ENCODE measurements at regions not wholly inside any gene's neighbourhood (a gene's known extent, or its start where the extent isn't known, plus 50 kb on each side); places are given as distances from the start of the nearest gene placed in this dataset.

DNA sequence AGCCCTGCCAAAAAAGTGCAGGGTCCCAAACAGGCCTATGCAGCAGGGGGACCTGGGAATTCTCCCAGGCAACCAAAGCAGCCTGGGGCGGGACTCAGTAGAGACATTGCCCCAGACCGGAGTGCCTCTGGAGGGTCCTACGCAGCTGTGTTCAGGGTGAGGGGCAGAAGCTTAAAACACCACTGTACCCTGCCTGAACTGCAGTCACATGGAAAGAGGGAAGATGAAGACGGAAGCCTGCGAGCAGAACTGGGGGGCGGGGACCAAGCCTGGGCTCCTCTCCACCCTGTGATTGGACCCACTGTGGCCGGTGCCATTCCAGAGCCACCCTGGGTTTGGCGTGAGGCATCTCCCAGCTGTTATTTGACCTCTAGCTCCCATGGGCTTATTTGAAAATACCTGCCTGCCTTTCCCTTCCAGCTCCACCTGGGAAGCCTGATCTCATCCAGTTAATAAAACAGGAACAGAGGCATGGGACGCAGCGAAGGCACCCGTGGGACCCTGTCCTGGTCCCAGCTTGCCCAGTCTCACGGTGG lies 183.1 kb downstream of the SMAD2 start:
- TF ChIP-seq POLR2AphosphoS5 (IDR thresholded peaks at IDR 0.05; ENCODE audit: low read depth, low read length) (no peak), SIN3A (IDR thresholded peaks at IDR 0.05; ENCODE audit: borderline replicate concordance, insufficient read depth, low read length) (no peak)
- TF ChIP-seq, protein P1, sequence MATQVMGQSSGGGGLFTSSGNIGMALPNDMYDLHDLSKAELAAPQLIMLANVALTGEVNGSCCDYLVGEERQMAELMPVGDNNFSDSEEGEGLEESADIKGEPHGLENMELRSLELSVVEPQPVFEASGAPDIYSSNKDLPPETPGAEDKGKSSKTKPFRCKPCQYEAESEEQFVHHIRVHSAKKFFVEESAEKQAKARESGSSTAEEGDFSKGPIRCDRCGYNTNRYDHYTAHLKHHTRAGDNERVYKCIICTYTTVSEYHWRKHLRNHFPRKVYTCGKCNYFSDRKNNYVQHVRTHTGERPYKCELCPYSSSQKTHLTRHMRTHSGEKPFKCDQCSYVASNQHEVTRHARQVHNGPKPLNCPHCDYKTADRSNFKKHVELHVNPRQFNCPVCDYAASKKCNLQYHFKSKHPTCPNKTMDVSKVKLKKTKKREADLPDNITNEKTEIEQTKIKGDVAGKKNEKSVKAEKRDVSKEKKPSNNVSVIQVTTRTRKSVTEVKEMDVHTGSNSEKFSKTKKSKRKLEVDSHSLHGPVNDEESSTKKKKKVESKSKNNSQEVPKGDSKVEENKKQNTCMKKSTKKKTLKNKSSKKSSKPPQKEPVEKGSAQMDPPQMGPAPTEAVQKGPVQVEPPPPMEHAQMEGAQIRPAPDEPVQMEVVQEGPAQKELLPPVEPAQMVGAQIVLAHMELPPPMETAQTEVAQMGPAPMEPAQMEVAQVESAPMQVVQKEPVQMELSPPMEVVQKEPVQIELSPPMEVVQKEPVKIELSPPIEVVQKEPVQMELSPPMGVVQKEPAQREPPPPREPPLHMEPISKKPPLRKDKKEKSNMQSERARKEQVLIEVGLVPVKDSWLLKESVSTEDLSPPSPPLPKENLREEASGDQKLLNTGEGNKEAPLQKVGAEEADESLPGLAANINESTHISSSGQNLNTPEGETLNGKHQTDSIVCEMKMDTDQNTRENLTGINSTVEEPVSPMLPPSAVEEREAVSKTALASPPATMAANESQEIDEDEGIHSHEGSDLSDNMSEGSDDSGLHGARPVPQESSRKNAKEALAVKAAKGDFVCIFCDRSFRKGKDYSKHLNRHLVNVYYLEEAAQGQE (IDR thresholded peaks at IDR 0.05; ENCODE audit: insufficient read depth in 1 of 2, low read depth in 2 of 2, low read length in 2 of 2) = no peak

All from PFSK-1 (cell line).